GM12878 (cell line): ENCODE measurements at regions not wholly inside any gene's neighbourhood (a gene's known extent, or its start where the extent isn't known, plus 50 kb on each side); places are given as distances from the start of the nearest gene placed in this dataset.

Source experiments
- ATAC-seq: fragments of 200-7000 bp; cut with Tn5 transposase; 3 replicates; pipeline ENCODE4 v1.9.1; 2020; ENCODE audit warnings: mild to moderate bottlenecking, moderate library complexity
- BruUV-seq: library from RNA; stranded (reverse); fragments of 400-500 nt; replicated peaks from 2 replicates; lab custom pipeline; 2021; lab: Mats Ljungman, UMichigan
- CTCF ChIA-PET: fragments of 300-600 bp; sonication (Branson Sonifier 250); formaldehyde crosslinking; extraction: SDS; loops from one replicate; lab custom pipeline; 2021; ENCODE audit warnings: inconsistent platforms; lab: Yijun Ruan, JAX
- POLR2A ChIA-PET: fragments of 350-600 bp; formaldehyde crosslinking; extraction: SDS; loops from one replicate; lab custom pipeline; 2021; ENCODE audit warnings: inconsistent platforms; lab: Charles Lee
- RAD21 ChIA-PET: fragments of 300-600 bp; sonication (Branson Sonifier 250); formaldehyde crosslinking; loops from one replicate; lab custom pipeline; 2023; ENCODE audit warnings: antibody characterized with exemption; ENCODE audit not compliant: unreplicated experiment; lab: Charles Lee
- SMC1A ChIA-PET: fragments of 300-600 bp; sonication (Branson Sonifier 250); formaldehyde crosslinking; loops from one replicate; lab custom pipeline; 2023; ENCODE audit not compliant: unreplicated experiment, uncharacterized antibody; lab: Charles Lee
- DNase-seq: peaks from one replicate; pipeline ENCODE4 v3.0.0-alpha.2; 2011; ENCODE audit warnings: low read depth, low spot score
- FAIRE-seq: peaks from 3 replicates; lab custom pipeline; 2011; peaks lifted over from hg19 to GRCh38; lab: Jason Lieb, UNC
- H2AFZ ChIP-seq: 2 replicates; pipeline ENCODE4 v1.6.0; 2011; ENCODE audit warnings: low read depth, low read length, control low read depth; ENCODE audit not compliant: control insufficient read depth
- H3K27ac ChIP-seq: 2 replicates; pipeline ENCODE4 v1.5.1; 2011; ENCODE audit warnings: control low read depth; ENCODE audit not compliant: control insufficient read depth, insufficient read depth
- H3K27me3 ChIP-seq, 2 experiments: replicated peaks in 1 of 2; 2 replicates each; pipeline versions ENCODE4 v1.6.0 to v1.6.1; 2011; ENCODE audit warnings: low read length in 1 of 2; ENCODE audit not compliant: control insufficient read depth in 2 of 2, insufficient read depth in 2 of 2
- H3K36me3 ChIP-seq, 2 experiments: 2 replicates each; pipeline ENCODE4 v1.5.1; 2011; ENCODE audit warnings: low read length in 1 of 2; ENCODE audit not compliant: control insufficient read depth in 2 of 2, insufficient read depth in 2 of 2
- H3K4me1 ChIP-seq: 2 replicates; pipeline ENCODE4 v1.6.1; 2011; ENCODE audit warnings: mild to moderate bottlenecking, low read length, moderate library complexity, mixed read lengths; ENCODE audit not compliant: control insufficient read depth, insufficient read depth
- H3K4me2 ChIP-seq: 2 replicates; pipeline ENCODE4 v1.6.0; 2011; ENCODE audit warnings: control low read depth; ENCODE audit not compliant: control insufficient read depth, insufficient read depth
- H3K4me3 ChIP-seq: fragments of 200-600 bp; sonication (generic); 2 replicates; pipeline ENCODE4 v1.5.1; 2016
- H3K79me2 ChIP-seq: 2 replicates; pipeline ENCODE4 v1.6.0; 2011; ENCODE audit warnings: low read length; ENCODE audit not compliant: control insufficient read depth, insufficient read depth
- H3K9ac ChIP-seq: 2 replicates; pipeline ENCODE4 v1.8.0; 2011; ENCODE audit warnings: low read length, control low read depth, mixed read lengths; ENCODE audit not compliant: control insufficient read depth, insufficient read depth
- H3K9me3 ChIP-seq: replicated peaks from 3 replicates; pipeline ENCODE4 v1.5.1; 2011; ENCODE audit warnings: mild to moderate bottlenecking, low read length; ENCODE audit not compliant: control insufficient read depth, insufficient read depth
- H4K20me1 ChIP-seq: 2 replicates; pipeline ENCODE4 v1.6.0; 2011; ENCODE audit not compliant: control insufficient read depth, insufficient read depth
- ELK1 ChIP-seq: IDR thresholded peaks from 2 replicates; pipeline ENCODE4 v1.6.1; 2012; ENCODE audit warnings: low read depth, low read length, improper control_type of control experiment
- HDAC2 ChIP-seq: fragments of 200-600 bp; sonication (generic); IDR thresholded peaks from 2 replicates; pipeline ENCODE4 v1.6.1; 2017
- IKZF1 ChIP-seq: fragments of 450-650 bp; conservative IDR thresholded peaks from 2 replicates; pipeline ENCODE4 v1.6.1; 2017; ENCODE audit warnings: antibody characterized with exemption, mild to moderate bottlenecking
- MTA2 ChIP-seq: fragments of 450-650 bp; IDR thresholded peaks from 2 replicates; pipeline ENCODE4 v1.6.1; 2016; ENCODE audit warnings: low read depth, mild to moderate bottlenecking, moderate library complexity
- NFIC ChIP-seq: IDR thresholded peaks from 2 replicates; pipeline ENCODE4 v1.6.1; 2012; ENCODE audit warnings: low read depth, mild to moderate bottlenecking, inconsistent platforms, low read length, moderate library complexity
- RAD51 ChIP-seq: fragments of 450-650 bp; IDR thresholded peaks from 2 replicates; pipeline ENCODE4 v1.6.1; 2016; ENCODE audit warnings: moderate library complexity, mild to moderate bottlenecking, inconsistent platforms
- ZBTB33 ChIP-seq: fragments of 450-650 bp; IDR thresholded peaks from 2 replicates; pipeline ENCODE4 v1.6.1; 2017; ENCODE audit warnings: mild to moderate bottlenecking
- WGBS: methylation state at CpG from one replicate; pipeline ENCODE4 v1.1.6; 2016; ENCODE audit warnings: low lambda C conversion rate; ENCODE audit not compliant: insufficient replicate concordance, insufficient coverage; ENCODE audit errors: missing lambda C conversion rate; 5-methylcytosine and 5-hydroxymethylcytosine counted together
- in situ Hi-C: fragments of 300-500 bp; cut with MboI; formaldehyde crosslinking; loops from 9 replicates; pipeline ENCODE4 v1.14.3; 2018; ENCODE audit warnings: mixed read lengths
- intact Hi-C: fragments of 100-400 bp; cut with micrococcal nuclease; formaldehyde crosslinking; loops from one replicate; pipeline ENCODE4 v1.14.2; 2022; ENCODE audit not compliant: unreplicated experiment
- TF ChIP-seq, protein P1 (sequence below): IDR thresholded peaks from 2 replicates; pipeline ENCODE4 v1.6.1; 2012; ENCODE audit warnings: low read length, inconsistent platforms
- TF ChIP-seq, protein P2 (sequence below): IDR thresholded peaks from 2 replicates; pipeline ENCODE4 v1.6.1; 2011; ENCODE audit warnings: low read depth, low read length, improper control_type of control experiment, borderline replicate concordance
- TF ChIP-seq, protein P3 (sequence below): fragments of 450-650 bp; IDR thresholded peaks from 2 replicates; pipeline ENCODE4 v1.6.1; 2014; ENCODE audit warnings: mild to moderate bottlenecking
- TF ChIP-seq, protein P4 (sequence below): IDR thresholded peaks from 2 replicates; pipeline ENCODE4 v1.6.1; 2012; ENCODE audit warnings: low read depth, low read length, improper control_type of control experiment

DNA sequence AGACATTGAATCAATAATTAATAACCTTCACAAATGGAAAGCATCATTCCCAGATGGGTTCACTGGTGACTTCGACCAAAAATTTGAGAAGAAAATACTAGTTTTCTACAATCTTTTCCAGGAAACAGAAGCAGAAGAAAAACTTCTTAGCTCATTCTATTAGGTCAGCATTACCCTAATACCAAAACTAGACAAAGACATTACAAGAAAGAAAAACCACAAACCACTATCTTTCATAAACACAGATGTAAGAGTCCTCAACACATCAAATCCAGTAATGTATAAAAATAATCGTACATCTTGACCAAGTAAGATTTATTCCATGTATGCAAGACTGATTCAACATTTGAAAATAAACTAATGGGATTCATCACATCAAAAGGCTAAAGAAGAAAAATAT is 64.0 kb upstream of the CDK1 start (continued):
- TF ChIP-seq NFIC (peak; percentile 47; the same call in 1 of the 2 replicates), RAD51 (no peak)
- TF ChIP-seq, protein P1, sequence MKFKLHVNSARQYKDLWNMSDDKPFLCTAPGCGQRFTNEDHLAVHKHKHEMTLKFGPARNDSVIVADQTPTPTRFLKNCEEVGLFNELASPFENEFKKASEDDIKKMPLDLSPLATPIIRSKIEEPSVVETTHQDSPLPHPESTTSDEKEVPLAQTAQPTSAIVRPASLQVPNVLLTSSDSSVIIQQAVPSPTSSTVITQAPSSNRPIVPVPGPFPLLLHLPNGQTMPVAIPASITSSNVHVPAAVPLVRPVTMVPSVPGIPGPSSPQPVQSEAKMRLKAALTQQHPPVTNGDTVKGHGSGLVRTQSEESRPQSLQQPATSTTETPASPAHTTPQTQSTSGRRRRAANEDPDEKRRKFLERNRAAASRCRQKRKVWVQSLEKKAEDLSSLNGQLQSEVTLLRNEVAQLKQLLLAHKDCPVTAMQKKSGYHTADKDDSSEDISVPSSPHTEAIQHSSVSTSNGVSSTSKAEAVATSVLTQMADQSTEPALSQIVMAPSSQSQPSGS = 0 out of 2 replicates have a peak, but pooled peaks have one; percentile 19

GRCh38 chr10:60711496-60711895 is 66.8 kb upstream of the CDK1 start:
- Histone ChIP-seq H3K4me1 (no peaks in the 10 kb centered on the region), H3K9ac (no peak overlapping the region), H3K4me3 (no peak overlapping the region), H3K27me3 (no peaks in the 10 kb centered on the region), H4K20me1 (no peaks in the 10 kb centered on the region), H3K4me2 (no peak overlapping the region), H3K79me2 (no peaks in the 10 kb centered on the region), H3K9me3 (no peaks in the 10 kb centered on the region), H3K36me3 (no peaks in the 10 kb centered on the region), H3K27ac (no peak overlapping the region), H2AFZ (no peak overlapping the region)
- DNase-seq (no peak), FAIRE-seq (no peak), ATAC-seq (no peak)
- TF ChIP-seq, protein P2, sequence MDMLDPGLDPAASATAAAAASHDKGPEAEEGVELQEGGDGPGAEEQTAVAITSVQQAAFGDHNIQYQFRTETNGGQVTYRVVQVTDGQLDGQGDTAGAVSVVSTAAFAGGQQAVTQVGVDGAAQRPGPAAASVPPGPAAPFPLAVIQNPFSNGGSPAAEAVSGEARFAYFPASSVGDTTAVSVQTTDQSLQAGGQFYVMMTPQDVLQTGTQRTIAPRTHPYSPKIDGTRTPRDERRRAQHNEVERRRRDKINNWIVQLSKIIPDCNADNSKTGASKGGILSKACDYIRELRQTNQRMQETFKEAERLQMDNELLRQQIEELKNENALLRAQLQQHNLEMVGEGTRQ = no peak
- TF ChIP-seq ZBTB33 (no peak), MTA2 (no peak), HDAC2 (no peak), ELK1 (no peak), IKZF1 (no peak)
- TF ChIP-seq, protein P3, sequence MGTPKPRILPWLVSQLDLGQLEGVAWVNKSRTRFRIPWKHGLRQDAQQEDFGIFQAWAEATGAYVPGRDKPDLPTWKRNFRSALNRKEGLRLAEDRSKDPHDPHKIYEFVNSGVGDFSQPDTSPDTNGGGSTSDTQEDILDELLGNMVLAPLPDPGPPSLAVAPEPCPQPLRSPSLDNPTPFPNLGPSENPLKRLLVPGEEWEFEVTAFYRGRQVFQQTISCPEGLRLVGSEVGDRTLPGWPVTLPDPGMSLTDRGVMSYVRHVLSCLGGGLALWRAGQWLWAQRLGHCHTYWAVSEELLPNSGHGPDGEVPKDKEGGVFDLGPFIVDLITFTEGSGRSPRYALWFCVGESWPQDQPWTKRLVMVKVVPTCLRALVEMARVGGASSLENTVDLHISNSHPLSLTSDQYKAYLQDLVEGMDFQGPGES = no peak
- TF ChIP-seq, protein P4, sequence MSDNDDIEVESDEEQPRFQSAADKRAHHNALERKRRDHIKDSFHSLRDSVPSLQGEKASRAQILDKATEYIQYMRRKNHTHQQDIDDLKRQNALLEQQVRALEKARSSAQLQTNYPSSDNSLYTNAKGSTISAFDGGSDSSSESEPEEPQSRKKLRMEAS = no peak
- POLR2A ChIA-PET = no interaction called here
- no TSS peak for BruUV-seq
- SMC1A ChIA-PET = no interaction called here
- in situ Hi-C loops = no loop called here
- 45% methylated on average over 2 of the region's 2 CpGs for WGBS
- CTCF ChIA-PET = no interaction called here
- RAD21 ChIA-PET = no interaction called here
- intact Hi-C loops = no loop called here
